Upper lobe of right lung (tissue), 1 donor: ENCODE measurements at regions not wholly inside any gene's neighbourhood (a gene's known extent, or its start where the extent isn't known, plus 50 kb on each side); places are given as distances from the start of the nearest gene placed in this dataset.

ENCODE experiments used
- ATAC-seq: fragments of 200-7000 bp; cut with Tn5 transposase; one replicate; pipeline ENCODE4 v1.9.1; 2020; ENCODE audit warnings: mild to moderate bottlenecking, moderate library complexity
- DNase-seq: peaks from one replicate; pipeline ENCODE4 v3.0.0-alpha.2; 2020
- H3K27ac ChIP-seq: fragments of 200-600 bp; one replicate; pipeline ENCODE4 v1.8.0; 2022
- H3K27me3 ChIP-seq: fragments of 200-600 bp; one replicate; pipeline ENCODE4 v1.8.0; 2022; ENCODE audit warnings: mild to moderate bottlenecking
- H3K36me3 ChIP-seq: fragments of 200-600 bp; one replicate; pipeline ENCODE4 v1.8.0; 2022
- H3K4me1 ChIP-seq: fragments of 200-600 bp; one replicate; pipeline ENCODE4 v1.8.0; 2022
- H3K4me3 ChIP-seq: fragments of 200-600 bp; one replicate; pipeline ENCODE4 v1.8.0; 2022; ENCODE audit warnings: mild to moderate bottlenecking
- H3K9me3 ChIP-seq: fragments of 200-600 bp; one replicate; pipeline ENCODE4 v1.8.0; 2022
- intact Hi-C: fragments of 100-400 bp; cut with DNase I; formaldehyde crosslinking; loops from one replicate; pipeline ENCODE4 v1.11.0; 2022
- TF ChIP-seq, protein P1 (sequence below): fragments of 200-600 bp; IDR thresholded peaks from one replicate; pipeline ENCODE4 v1.8.0; 2022; ENCODE audit warnings: antibody characterized with exemption
- donor health status: DM: no; HTN: yes; CAD: no; lungs with severe emphysema.

DNA sequence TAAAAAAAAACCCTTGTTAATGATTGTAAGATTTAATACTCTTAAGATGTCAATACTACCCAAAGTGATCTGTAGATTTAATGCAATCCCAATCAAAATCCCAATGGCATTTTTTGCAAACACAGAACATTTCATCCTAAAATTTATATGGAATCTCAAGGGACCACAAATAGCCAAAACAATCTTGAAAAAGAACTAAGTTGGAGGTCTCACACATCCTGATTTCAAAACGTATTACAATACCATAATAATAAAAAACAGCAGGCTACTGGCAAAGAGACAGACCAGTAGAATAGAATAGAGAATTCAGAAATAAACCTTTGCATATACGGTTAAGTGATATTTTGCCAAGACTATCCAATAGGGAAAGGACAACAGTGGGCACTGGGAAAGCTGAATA, 331.9 kb upstream of the JARID2 start:
- H3K27ac ChIP-seq, result no peak overlapping the region
- no peaks in the 10 kb centered on the region for H3K9me3 ChIP-seq
- intact Hi-C loops, result no loop called here
- TF ChIP-seq, protein P1, sequence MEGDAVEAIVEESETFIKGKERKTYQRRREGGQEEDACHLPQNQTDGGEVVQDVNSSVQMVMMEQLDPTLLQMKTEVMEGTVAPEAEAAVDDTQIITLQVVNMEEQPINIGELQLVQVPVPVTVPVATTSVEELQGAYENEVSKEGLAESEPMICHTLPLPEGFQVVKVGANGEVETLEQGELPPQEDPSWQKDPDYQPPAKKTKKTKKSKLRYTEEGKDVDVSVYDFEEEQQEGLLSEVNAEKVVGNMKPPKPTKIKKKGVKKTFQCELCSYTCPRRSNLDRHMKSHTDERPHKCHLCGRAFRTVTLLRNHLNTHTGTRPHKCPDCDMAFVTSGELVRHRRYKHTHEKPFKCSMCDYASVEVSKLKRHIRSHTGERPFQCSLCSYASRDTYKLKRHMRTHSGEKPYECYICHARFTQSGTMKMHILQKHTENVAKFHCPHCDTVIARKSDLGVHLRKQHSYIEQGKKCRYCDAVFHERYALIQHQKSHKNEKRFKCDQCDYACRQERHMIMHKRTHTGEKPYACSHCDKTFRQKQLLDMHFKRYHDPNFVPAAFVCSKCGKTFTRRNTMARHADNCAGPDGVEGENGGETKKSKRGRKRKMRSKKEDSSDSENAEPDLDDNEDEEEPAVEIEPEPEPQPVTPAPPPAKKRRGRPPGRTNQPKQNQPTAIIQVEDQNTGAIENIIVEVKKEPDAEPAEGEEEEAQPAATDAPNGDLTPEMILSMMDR, result no peak
- H3K4me3 ChIP-seq, result no peak overlapping the region
- no peaks in the 10 kb centered on the region for H3K36me3 ChIP-seq
- DNase-seq, result no peak
- ATAC-seq, result no peak
- H3K27me3 ChIP-seq, result no peaks in the 10 kb centered on the region
- peaks cover 7% of the 10 kb centered on the region for H3K4me1 ChIP-seq

- Histone ChIP-seq H3K27ac (no peak overlapping the region), H3K9me3 (no peaks in the 10 kb centered on the region), H3K4me3 (no peak overlapping the region), H3K4me1 (peaks cover 11% of the 10 kb centered on the region), H3K27me3 (no peaks in the 10 kb centered on the region), H3K36me3 (no peaks in the 10 kb centered on the region)
- no peak for DNase-seq
- TF ChIP-seq, protein P1, result no peak
- no peak for ATAC-seq
- intact Hi-C loops, result no loop called here
These were observed 329.7 kb upstream of the JARID2 start for GRCh38 chr6:14915888-14916832.

- TF ChIP-seq, protein P1, result no peak
- H3K36me3 ChIP-seq, result no peaks in the 10 kb centered on the region
- intact Hi-C loops, result no loop called here
These were observed 328.6 kb upstream of the JARID2 start for GRCh38 chr6:14917109-14917910.

GRCh38 chr6:14918200-14918907, 327.5 kb upstream of the JARID2 start:
- Histone ChIP-seq H3K36me3 (no peaks in the 10 kb centered on the region), H3K9me3 (no peaks in the 10 kb centered on the region), H3K27ac (no peak overlapping the region), H3K27me3 (no peaks in the 10 kb centered on the region), H3K4me1 (peaks cover 17% of the 10 kb centered on the region), H3K4me3 (no peak overlapping the region)
- intact Hi-C loops, result no loop called here
- ATAC-seq (no peak), DNase-seq (no peak)
- TF ChIP-seq, protein P1, result no peak

More at GRCh38 chr6:14917109-14917910, 328.6 kb upstream of the JARID2 start:
- no peaks in the 10 kb centered on the region for H3K9me3 ChIP-seq
- no peak overlapping the region for H3K27ac ChIP-seq
- H3K4me3 ChIP-seq, result no peak overlapping the region
- H3K4me1 ChIP-seq, result peaks cover 17% of the 10 kb centered on the region
- no peaks in the 10 kb centered on the region for H3K27me3 ChIP-seq
- no peak for DNase-seq
- ATAC-seq, result no peak

GRCh38 chr6:14919038-14919670, 326.7 kb upstream of the JARID2 start:
- Histone ChIP-seq H3K36me3 (no peaks in the 10 kb centered on the region), H3K9me3 (no peaks in the 10 kb centered on the region), H3K4me1 (peaks cover 17% of the 10 kb centered on the region), H3K27me3 (no peaks in the 10 kb centered on the region), H3K27ac (no peak overlapping the region), H3K4me3 (no peak overlapping the region)
- intact Hi-C loops, result no loop called here
- TF ChIP-seq, protein P1, result no peak
- DNase-seq (no peak), ATAC-seq (no peak)
